Upper lobe of left lung (tissue), 4 donors: ENCODE measurements at regions not wholly inside any gene's neighbourhood (a gene's known extent, or its start where the extent isn't known, plus 50 kb on each side); places are given as distances from the start of the nearest gene placed in this dataset.

Experiments used
- POLR2A ChIP-seq, 4 donors: fragments of 450-650 bp; IDR thresholded peaks; one replicate each; pipeline ENCODE4 v1.5.1; 2016 to 2017; ENCODE audit warnings: antibody characterized with exemption in 4 of 4, mild to moderate bottlenecking in 2 of 4
- TF ChIP-seq, protein P1 (sequence below), 6 experiments: fragments of 450-650 bp in 4 of 6; fragments of 200-600 bp in 2 of 6; sonication (generic) in 2 of 6; IDR thresholded peaks; one replicate each; pipeline ENCODE4 v1.5.1; 2016 to 2019; ENCODE audit warnings: antibody characterized with exemption in 6 of 6

DNA sequence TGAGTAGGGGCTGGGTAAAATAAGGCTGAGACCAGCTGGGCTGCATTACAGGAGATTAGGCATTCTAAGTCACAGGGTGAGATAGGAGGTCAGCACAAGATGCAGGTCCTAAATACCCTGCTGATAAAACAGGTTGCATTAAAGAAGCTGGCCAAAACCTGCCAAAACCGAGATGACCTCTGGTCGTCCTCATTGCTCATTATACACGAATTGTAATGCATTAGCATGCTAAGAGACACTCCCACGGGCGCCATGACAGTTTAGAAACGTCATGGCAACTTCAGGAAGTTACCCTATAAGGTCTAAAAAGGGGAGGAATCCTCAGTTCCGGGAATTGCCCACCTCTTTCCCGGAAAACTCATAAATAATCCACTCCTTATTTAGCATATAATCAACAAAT is 132.2 kb downstream of the ARL4C start:
- TF ChIP-seq POLR2A (IDR thresholded peaks at IDR 0.05), result no peak
- TF ChIP-seq, protein P1, sequence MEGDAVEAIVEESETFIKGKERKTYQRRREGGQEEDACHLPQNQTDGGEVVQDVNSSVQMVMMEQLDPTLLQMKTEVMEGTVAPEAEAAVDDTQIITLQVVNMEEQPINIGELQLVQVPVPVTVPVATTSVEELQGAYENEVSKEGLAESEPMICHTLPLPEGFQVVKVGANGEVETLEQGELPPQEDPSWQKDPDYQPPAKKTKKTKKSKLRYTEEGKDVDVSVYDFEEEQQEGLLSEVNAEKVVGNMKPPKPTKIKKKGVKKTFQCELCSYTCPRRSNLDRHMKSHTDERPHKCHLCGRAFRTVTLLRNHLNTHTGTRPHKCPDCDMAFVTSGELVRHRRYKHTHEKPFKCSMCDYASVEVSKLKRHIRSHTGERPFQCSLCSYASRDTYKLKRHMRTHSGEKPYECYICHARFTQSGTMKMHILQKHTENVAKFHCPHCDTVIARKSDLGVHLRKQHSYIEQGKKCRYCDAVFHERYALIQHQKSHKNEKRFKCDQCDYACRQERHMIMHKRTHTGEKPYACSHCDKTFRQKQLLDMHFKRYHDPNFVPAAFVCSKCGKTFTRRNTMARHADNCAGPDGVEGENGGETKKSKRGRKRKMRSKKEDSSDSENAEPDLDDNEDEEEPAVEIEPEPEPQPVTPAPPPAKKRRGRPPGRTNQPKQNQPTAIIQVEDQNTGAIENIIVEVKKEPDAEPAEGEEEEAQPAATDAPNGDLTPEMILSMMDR (IDR thresholded peaks at IDR 0.05), result no peak
